HepG2 (cell line): ENCODE measurements at regions not wholly inside any gene's neighbourhood (a gene's known extent, or its start where the extent isn't known, plus 50 kb on each side); places are given as distances from the start of the nearest gene placed in this dataset.

Source experiments
- ARNT ChIP-seq: fragments of 450-650 bp; IDR thresholded peaks from 2 replicates; pipeline ENCODE4 v1.6.1; 2017
- BRD4 ChIP-seq: sonication (generic); formaldehyde crosslinking; IDR thresholded peaks from 2 replicates; pipeline ENCODE4 v1.4.0; 2020; ENCODE audit warnings: missing genetic modification reagents
- HDAC1 ChIP-seq: sonication (generic); formaldehyde crosslinking; IDR thresholded peaks from 2 replicates; pipeline ENCODE4 v1.5.1; 2020; ENCODE audit warnings: mild to moderate bottlenecking, missing genetic modification reagents
- JUN ChIP-seq: sonication (generic); formaldehyde crosslinking; IDR thresholded peaks from 2 replicates; pipeline ENCODE4 v1.4.0; 2020; ENCODE audit warnings: mild to moderate bottlenecking, missing genetic modification reagents
- KLF9 ChIP-seq: IDR thresholded peaks from 2 replicates; pipeline ENCODE4 v1.6.1; 2016; ENCODE audit warnings: low read depth
- MTA3 ChIP-seq: sonication (generic); formaldehyde crosslinking; IDR thresholded peaks from 2 replicates; pipeline ENCODE4 v1.4.0; 2020; ENCODE audit warnings: missing genetic modification reagents
- POLR2A ChIP-seq, 2 experiments: IDR thresholded peaks; 2 replicates each; pipeline ENCODE4 v1.6.1; 2011; ENCODE audit warnings: low read depth in 2 of 2, low read length in 2 of 2, mild to moderate bottlenecking in 1 of 2, moderate library complexity in 1 of 2; ENCODE audit not compliant: insufficient read depth in 1 of 2
- POLR2AphosphoS5 ChIP-seq: IDR thresholded peaks from 2 replicates; pipeline ENCODE4 v1.6.1; 2012; ENCODE audit warnings: low read depth, low read length
- TRIM24 ChIP-seq: sonication (generic); formaldehyde crosslinking; IDR thresholded peaks from 2 replicates; pipeline ENCODE4 v1.8.0; 2022; ENCODE audit warnings: mild to moderate bottlenecking, missing genetic modification reagents
- ZNF180 ChIP-seq: sonication (generic); formaldehyde crosslinking; IDR thresholded peaks from 2 replicates; pipeline ENCODE4 v1.4.0; 2020; ENCODE audit warnings: low read depth, missing genetic modification reagents, borderline replicate concordance
- TF ChIP-seq, protein P1 (sequence below): sonication (generic); formaldehyde crosslinking; IDR thresholded peaks from 2 replicates; pipeline ENCODE4 v1.4.0; 2020; ENCODE audit warnings: missing genetic modification reagents
- TF ChIP-seq, protein P2 (sequence below): sonication (generic); formaldehyde crosslinking; conservative IDR thresholded peaks from 2 replicates; pipeline ENCODE4 v1.5.0; 2020; ENCODE audit warnings: missing genetic modification reagents
- TF ChIP-seq, protein P3 (sequence below): sonication (generic); formaldehyde crosslinking; IDR thresholded peaks from 2 replicates; pipeline ENCODE4 v1.5.0; 2020; ENCODE audit warnings: mild to moderate bottlenecking, missing genetic modification reagents, moderate library complexity
- TF ChIP-seq, protein P4 (sequence below), 2 experiments: IDR thresholded peaks; 2 replicates each; pipeline ENCODE4 v1.6.1; 2011 to 2012; ENCODE audit warnings: low read length in 2 of 2, borderline replicate concordance in 1 of 2, low read depth in 1 of 2, mild to moderate bottlenecking in 1 of 2, moderate library complexity in 1 of 2

DNA sequence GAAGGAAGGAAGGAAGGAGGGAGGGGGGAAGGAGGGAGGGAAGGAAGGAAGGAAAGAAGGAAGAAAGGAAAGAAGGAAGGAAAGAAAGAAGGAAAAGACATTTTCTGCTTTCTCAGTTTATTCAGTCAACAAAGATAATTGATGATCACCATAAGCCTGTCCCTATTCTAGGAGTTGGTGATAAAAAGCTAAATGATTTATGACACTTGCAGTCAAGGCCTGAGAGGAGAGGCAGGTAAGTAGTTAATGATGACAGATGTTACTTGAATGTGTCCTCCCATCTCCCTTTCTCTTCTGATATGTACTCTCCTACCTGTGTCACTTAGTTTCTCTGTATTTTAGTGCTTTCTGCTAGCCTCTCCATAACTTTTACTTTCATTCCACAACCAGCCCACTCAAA is 141.3 kb downstream of the SLITRK6 start:
- TF ChIP-seq TRIM24 (no peak), ARNT (no peak), HDAC1 (CRISPR knock-in tag) (no peak), JUN (CRISPR knock-in tag) (no peak), BRD4 (CRISPR knock-in tag) (no peak), POLR2A (IDR thresholded peaks at IDR 0.05; ENCODE audit: insufficient read depth in 1 of 2, low read depth in 2 of 2, low read length in 2 of 2) (no peak), MTA3 (CRISPR knock-in tag) (no peak), ZNF180 (CRISPR knock-in tag) (no peak), KLF9 (CRISPR knock-in tag) (no peak), POLR2AphosphoS5 (no peak)
- TF ChIP-seq, protein P1, sequence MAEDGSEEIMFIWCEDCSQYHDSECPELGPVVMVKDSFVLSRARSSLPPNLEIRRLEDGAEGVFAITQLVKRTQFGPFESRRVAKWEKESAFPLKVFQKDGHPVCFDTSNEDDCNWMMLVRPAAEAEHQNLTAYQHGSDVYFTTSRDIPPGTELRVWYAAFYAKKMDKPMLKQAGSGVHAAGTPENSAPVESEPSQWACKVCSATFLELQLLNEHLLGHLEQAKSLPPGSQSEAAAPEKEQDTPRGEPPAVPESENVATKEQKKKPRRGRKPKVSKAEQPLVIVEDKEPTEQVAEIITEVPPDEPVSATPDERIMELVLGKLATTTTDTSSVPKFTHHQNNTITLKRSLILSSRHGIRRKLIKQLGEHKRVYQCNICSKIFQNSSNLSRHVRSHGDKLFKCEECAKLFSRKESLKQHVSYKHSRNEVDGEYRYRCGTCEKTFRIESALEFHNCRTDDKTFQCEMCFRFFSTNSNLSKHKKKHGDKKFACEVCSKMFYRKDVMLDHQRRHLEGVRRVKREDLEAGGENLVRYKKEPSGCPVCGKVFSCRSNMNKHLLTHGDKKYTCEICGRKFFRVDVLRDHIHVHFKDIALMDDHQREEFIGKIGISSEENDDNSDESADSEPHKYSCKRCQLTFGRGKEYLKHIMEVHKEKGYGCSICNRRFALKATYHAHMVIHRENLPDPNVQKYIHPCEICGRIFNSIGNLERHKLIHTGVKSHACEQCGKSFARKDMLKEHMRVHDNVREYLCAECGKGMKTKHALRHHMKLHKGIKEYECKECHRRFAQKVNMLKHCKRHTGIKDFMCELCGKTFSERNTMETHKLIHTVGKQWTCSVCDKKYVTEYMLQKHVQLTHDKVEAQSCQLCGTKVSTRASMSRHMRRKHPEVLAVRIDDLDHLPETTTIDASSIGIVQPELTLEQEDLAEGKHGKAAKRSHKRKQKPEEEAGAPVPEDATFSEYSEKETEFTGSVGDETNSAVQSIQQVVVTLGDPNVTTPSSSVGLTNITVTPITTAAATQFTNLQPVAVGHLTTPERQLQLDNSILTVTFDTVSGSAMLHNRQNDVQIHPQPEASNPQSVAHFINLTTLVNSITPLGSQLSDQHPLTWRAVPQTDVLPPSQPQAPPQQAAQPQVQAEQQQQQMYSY (CRISPR knock-in tag), result no peak
- TF ChIP-seq, protein P2, sequence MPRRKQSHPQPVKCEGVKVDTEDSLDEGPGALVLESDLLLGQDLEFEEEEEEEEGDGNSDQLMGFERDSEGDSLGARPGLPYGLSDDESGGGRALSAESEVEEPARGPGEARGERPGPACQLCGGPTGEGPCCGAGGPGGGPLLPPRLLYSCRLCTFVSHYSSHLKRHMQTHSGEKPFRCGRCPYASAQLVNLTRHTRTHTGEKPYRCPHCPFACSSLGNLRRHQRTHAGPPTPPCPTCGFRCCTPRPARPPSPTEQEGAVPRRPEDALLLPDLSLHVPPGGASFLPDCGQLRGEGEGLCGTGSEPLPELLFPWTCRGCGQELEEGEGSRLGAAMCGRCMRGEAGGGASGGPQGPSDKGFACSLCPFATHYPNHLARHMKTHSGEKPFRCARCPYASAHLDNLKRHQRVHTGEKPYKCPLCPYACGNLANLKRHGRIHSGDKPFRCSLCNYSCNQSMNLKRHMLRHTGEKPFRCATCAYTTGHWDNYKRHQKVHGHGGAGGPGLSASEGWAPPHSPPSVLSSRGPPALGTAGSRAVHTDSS (CRISPR knock-in tag), result no peak
- TF ChIP-seq, protein P3, sequence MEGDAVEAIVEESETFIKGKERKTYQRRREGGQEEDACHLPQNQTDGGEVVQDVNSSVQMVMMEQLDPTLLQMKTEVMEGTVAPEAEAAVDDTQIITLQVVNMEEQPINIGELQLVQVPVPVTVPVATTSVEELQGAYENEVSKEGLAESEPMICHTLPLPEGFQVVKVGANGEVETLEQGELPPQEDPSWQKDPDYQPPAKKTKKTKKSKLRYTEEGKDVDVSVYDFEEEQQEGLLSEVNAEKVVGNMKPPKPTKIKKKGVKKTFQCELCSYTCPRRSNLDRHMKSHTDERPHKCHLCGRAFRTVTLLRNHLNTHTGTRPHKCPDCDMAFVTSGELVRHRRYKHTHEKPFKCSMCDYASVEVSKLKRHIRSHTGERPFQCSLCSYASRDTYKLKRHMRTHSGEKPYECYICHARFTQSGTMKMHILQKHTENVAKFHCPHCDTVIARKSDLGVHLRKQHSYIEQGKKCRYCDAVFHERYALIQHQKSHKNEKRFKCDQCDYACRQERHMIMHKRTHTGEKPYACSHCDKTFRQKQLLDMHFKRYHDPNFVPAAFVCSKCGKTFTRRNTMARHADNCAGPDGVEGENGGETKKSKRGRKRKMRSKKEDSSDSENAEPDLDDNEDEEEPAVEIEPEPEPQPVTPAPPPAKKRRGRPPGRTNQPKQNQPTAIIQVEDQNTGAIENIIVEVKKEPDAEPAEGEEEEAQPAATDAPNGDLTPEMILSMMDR (CRISPR knock-in tag), result no peak
- TF ChIP-seq, protein P4, sequence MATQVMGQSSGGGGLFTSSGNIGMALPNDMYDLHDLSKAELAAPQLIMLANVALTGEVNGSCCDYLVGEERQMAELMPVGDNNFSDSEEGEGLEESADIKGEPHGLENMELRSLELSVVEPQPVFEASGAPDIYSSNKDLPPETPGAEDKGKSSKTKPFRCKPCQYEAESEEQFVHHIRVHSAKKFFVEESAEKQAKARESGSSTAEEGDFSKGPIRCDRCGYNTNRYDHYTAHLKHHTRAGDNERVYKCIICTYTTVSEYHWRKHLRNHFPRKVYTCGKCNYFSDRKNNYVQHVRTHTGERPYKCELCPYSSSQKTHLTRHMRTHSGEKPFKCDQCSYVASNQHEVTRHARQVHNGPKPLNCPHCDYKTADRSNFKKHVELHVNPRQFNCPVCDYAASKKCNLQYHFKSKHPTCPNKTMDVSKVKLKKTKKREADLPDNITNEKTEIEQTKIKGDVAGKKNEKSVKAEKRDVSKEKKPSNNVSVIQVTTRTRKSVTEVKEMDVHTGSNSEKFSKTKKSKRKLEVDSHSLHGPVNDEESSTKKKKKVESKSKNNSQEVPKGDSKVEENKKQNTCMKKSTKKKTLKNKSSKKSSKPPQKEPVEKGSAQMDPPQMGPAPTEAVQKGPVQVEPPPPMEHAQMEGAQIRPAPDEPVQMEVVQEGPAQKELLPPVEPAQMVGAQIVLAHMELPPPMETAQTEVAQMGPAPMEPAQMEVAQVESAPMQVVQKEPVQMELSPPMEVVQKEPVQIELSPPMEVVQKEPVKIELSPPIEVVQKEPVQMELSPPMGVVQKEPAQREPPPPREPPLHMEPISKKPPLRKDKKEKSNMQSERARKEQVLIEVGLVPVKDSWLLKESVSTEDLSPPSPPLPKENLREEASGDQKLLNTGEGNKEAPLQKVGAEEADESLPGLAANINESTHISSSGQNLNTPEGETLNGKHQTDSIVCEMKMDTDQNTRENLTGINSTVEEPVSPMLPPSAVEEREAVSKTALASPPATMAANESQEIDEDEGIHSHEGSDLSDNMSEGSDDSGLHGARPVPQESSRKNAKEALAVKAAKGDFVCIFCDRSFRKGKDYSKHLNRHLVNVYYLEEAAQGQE (IDR thresholded peaks at IDR 0.05; ENCODE audit: borderline replicate concordance in 1 of 2, low read depth in 1 of 2, low read length in 2 of 2), result no peak
